Testis (tissue), 2 donors: ENCODE measurements at regions not wholly inside any gene's neighbourhood (a gene's known extent, or its start where the extent isn't known, plus 50 kb on each side); places are given as distances from the start of the nearest gene placed in this dataset.

Experiments used
- CTCF ChIP-seq, 3 experiments: fragments of 450-650 bp in 2 of 3; fragments of 200-600 bp in 1 of 3; sonication (generic) in 1 of 3; IDR thresholded peaks; one replicate each; pipeline ENCODE4 v1.5.1; 2016 to 2019; ENCODE audit warnings: antibody characterized with exemption in 3 of 3, mild to moderate bottlenecking in 2 of 3, moderate library complexity in 1 of 3
- POLR2A ChIP-seq: fragments of 450-650 bp; IDR thresholded peaks from one replicate; pipeline ENCODE4 v1.6.1; 2017; ENCODE audit warnings: antibody characterized with exemption, mild to moderate bottlenecking, moderate library complexity

- TF ChIP-seq CTCF (IDR thresholded peaks at IDR 0.05) (no peak), POLR2A (no peak)
Observed at GRCh38 chr1:213444224-213444623, 393.2 kb downstream of the RPS6KC1 start.
